GM21786 (cell line): ENCODE measurements at regions not wholly inside any gene's neighbourhood (a gene's known extent, or its start where the extent isn't known, plus 50 kb on each side); places are given as distances from the start of the nearest gene placed in this dataset.
A peak's percentile ranks its signal among the peaks of the same experiment; 100 is the strongest.
"Not testable (repeated sequence)": the region's sequence is repeated elsewhere in the genome, so short reads cannot be mapped to it uniquely, and the experiment has no call there.

Source experiments
- ATAC-seq: cut with Tn5 transposase; IDR thresholded peaks from one replicate; pipeline ENCODE4 v1.9.1; 2021; ENCODE audit not compliant: unreplicated experiment

DNA sequence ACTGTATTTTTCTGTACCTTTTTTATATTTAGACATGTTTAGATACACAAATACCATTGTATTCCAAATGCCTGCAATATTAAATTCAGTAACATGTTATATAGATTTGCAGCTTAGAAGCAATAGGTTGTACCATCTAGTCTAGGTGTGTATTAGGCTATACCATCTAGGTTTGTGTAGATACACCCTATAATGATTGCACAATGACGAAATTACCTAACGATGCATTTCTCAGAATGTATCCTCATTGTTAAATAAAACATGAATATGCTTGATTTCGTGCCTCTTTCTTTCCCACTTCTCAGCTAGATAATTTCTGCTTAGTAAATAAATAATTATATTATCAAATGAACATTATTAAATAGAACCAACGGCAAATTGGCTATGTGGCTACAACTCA, 653.0 kb downstream of the EPM2A start:
- ATAC-seq = no peak

DNA sequence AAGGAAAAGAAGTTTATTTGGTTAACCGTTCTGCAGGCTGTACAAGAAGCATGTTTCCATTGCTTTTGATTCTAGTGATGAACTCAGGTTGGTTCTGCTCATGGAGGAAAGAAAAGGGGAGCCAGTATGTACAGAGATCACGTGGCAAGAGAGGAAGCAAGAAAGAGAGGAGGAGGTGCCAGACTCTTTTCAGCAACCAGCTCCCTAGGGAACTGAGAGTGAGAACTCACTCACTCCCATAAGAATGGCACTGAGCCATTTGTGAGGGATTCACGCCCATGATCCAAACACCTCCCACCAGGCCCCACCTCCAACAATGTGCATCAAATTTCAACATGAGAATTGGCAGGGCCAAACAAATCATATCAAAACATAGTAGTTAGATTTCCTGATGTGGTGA, 649.1 kb downstream of the EPM2A start:
- peak; percentile 60 for ATAC-seq

DNA sequence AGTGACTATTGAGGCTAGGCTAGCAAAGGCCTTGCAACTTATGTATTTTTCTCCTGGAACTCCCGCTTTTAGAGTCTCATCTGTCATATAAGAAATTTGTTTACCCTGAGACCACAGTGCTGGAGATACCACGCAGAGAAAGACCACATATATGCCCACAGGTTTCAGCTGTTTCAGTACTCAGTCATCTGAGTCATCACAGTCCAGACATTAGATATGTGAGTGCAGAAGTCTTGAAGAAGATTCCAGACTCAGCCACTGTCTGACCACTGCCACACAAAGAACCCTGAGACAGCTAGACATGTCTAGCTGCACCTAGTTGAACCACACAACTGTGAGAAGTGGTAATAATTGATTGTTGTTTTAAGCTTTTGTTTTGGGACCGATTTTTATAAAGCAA, 648.3 kb downstream of the EPM2A start:
- no peak for ATAC-seq

DNA sequence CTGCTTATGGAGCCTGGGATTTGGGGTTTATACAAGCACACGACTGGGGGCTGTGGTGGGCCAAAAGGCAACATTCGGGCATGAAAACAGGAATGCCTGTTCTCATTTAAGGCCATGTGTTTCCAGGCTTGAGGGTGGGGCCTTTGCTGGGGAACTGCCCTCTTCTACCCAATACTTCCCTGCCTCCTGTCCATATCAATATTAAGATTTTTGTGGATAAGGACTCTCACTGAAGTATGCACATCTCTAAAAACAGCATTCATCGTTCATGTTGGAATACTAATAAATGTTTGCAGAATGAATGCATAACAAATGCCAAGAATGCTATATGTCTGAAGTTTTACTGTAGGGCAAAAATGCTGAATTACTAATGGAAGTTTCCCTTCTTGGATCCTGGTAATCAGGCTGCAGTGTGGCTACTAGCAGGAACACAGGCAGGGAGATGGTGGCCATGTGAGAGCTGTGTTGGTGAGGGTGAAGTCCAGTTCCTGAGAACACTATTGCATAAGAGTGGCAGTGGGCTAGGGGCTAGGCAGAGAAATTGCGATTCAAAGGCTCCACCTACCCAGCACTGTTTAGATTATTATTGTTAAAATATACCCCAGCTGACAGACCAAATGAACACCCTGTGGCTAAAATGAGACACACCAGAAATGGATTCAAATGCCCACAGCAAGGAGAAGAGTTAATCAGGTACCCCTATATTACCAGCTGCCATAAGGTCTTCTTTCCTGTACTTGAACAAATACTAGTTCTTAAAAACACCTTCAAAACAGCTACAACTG, 644.3 kb downstream of the EPM2A start:
- no peak for ATAC-seq

DNA sequence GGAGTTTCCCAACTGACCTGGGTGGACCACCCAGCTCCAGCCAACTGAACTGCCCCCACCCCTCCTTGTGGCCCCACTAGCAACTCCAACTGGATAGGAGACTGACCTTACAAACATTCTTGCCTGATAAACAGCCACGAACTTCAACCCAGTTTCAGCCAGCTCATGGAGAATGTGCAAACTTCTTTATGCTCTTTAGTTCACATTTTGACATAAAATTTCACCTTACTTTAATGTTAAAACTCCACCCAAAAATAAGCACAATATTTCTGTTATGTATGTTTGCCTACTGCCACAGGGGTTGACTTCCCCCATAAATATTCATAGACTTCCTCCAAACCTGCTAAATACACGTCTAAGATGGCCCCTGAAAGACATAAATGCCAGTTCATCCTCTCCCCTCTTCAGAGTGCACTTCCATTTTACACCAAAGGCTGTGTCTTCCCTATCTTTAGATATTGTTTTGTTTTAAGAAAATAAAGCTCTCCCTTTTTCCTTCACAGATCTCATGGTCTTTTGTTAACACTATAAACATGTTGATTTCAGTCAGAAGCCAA, 643.7 kb downstream of the EPM2A start:
- ATAC-seq = no peak

DNA sequence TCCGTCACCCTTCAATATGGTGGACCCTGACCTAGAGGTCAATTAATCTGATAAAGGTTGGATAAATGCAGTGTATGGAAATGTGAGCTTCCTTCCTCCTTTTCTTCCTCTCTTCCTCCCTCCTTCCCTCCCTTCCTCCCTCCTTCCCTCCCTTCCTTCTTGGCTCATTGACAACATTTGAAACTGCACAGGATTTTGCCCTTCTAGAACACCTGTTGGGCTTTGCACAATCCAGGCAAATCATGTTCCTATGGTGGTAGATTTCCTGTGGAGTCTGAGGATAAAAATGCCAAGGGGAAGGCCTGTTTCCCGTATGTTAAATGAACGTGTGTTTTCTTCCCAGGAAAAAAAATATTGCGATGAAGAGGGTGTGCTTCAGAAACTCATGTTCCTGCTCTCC, 642.8 kb downstream of the EPM2A start:
- ATAC-seq = no peak

DNA sequence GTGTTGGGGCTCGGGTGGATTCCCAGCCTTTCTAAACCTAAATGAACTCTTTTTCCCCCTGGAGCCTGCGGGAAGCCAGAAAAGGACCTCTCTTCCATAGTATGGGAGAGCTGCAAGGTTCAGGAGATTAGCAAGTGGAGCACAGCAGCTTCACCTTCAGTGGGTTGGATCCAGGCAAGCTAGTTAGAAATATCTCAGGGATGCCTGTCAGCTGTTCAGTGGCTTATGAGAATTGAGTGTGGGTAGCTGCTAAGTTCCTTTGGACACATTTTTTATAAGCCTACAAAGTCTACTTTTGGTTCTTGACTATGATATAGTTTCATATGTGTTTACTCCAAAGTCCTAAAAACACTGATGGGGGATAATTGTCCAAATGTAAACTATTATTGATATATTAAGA, 642.1 kb downstream of the EPM2A start:
- no peak for ATAC-seq

DNA sequence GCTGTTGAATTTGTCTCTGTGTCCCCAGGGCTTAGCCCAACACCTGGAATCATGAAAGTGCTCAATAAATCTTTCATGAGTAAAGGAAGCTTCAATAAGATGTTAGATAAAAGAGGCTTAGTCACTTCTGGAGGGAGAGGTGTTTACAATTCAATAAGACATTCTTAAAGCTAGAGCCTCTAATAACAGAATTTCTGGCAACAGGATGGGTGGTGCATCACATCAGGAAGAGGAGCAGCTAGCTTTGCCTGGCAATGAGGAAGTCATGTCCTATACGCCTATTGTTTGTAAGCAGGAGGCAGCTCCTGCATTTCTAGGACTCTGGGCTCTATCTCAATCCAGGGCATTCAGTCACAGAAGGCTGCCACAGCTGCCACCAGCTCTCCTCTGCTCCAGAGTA, 638.5 kb downstream of the EPM2A start:
- ATAC-seq = no peak

DNA sequence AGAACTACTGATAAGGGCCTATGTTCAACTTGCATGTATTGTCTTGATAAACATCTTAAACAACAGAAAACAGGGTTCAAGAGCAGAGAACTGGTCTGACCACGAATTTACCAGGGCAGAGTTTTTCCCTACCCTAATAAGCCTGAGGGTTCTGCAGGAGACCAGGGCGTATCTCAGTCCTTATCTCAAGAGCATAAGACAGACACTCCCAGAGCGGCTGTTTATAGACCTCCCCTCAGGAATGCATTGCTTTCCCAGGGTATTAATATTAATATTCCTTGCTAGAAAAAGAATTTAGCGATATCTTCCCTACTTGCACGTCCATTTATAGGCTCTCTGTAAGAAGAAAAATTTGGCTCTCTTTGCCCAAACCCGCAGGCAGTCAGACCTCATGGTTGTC, 637.2 kb downstream of the EPM2A start:
- not testable (repeated sequence) for ATAC-seq

DNA sequence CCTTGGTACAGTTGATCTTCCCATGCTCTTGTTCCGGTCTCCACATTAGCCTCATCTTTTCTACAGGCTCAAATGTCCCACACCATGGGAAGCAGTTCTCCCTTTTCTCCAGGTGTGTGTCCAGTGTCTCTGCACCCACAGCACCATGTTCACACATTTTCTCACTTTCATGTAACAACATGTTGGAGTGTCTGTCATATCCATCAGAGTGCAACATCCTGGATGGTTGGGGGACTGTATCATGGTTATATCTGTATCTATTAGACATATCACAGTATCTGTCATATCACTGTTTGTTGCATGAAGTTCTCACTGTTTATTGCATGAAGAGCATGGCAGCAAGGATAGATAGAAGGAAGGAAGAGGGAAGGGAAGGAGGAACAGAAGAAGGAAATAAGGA, 635.6 kb downstream of the EPM2A start:
- no peak for ATAC-seq

DNA sequence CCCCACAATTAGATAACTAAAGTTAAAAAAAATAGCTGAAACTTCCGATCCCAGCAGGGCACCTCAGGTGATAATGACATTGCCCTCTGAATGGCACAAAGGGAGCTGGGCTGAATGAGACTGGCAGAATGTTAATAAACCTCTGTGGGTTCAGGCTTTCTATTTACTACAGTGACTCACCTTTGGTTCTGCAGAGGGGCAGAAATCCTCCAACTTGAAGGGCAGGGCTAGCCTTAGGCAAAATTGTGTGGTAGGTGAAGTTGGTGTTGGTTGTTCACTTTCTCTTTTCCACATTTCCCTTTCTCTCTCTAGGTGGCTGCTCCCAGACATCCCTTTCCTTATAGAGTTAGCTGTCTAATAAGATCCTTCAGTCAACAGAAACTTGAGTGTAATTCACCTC, 625.2 kb downstream of the EPM2A start:
- no peak for ATAC-seq

DNA sequence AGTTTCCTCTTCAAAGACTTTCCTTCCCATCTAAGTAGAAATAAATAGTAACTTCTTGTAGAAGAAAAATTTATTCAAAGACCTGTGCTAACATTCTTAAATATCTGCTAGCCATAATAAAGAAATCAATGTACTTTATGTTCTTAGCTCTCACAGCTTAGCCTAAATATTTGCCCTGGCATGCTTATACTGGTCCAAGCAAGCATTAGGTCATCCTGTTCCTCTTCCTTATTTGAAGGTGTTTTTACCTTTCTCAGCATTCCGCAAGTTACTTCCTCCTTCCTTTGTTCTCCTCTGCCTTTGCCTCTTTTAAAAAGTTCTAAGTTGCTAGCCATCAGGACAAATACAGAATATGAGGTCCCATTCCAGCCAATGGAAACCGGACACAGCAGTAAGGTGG, 623.9 kb downstream of the EPM2A start:
- ATAC-seq = not testable (repeated sequence)

DNA sequence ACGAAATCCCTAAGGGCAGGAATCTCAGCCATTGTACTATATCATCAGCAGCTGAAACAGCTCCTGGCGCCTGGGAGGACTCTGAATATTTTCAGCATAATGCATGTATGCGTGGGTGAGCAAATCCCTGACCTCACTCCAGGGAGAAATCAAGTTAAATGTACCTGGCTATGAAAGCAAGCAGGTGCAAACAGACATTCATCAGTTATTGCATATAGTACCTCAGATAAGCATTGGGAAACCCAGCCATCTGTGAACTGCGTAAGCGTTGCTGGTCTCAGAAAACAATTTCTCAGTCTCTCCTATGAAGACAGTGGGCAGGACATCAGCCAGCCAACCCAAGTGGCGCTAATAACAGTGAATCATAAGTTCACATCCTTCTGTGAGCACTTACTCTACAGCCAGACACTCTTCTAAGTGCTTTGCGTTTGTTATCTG, 622.6 kb downstream of the EPM2A start:
- no peak for ATAC-seq

DNA sequence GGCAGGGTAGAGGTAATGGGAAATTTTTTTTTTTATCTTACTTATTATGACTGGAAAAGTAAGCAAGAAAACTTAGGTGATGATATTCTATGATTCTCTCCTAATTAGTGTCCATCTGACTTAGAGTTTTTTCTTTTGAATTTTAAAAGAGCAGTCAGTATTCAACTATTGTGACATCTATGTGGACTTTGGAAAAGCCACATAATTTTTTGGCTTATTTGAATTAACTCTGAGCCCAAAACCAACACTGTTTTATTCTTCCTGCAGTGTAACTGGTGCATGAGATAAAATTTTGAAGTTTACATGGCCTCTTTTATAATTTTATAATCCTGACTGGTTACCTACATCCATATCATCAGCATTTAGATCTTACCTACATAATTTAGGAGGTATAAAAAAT, 619.7 kb downstream of the EPM2A start:
- no peak for ATAC-seq

DNA sequence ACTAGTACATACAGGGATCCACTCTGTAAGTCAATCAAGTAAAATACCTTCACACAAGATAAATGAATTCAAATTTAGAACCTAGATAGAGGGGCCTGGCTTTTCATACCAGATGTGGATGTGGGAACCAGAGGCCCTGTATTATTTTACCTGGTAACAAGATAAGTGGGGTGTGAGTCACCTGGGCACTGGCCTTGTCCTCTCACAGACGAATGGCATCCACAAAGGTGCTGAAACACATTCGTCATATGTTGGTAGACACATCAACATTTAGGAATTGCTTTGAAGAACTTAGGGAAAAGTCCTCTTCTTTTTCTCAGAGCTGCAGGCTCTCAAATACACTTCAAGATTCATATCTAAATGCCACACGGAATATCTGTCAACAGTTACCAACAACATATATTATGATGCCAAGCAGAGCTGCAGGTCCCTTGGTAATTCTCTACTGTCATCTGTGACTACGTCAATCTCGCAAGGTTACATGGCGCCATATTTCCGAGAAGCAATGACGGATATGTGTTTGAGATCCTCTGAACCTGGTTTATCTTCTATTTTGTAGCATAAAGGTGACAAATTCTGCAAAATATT, 618.6 kb downstream of the EPM2A start:
- ATAC-seq = no peak

DNA sequence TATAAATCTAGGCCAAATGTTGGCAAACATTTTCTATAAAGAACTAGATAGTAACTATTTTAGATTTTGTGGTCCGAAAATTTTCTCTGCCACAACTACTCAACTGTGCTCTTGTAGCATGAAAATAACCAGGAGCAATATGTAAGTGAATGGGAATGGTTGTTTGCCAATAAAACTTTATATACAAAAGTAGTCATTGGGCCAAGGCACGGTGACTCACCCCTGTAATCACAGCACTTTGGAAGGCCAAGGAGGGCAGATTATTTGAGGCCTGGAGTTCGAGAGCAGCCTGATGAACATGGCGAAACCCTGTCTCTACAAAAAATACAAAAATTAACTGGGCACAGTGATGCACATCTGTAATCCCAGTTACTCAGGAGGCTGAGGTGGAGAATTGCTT, 617.1 kb downstream of the EPM2A start:
- no peak for ATAC-seq

DNA sequence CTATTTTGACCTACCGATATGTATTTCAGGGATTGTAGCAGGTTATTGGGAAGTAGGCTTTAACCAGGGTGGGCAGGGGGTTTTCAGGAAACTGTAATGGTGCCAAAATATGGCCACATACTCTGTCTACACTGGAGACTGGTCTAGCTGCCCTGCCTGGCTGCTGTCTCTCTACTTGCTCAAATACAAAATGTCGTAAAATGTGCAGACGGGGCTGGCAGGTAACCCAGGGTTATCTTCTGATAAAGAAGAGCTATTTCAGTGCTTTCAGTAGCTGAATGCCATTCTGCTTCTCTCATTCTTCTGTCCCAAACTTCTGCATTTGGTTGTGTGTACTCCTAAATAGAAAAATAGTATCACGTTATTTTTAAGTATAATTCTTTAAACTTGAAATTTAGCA, 616.2 kb downstream of the EPM2A start:
- ATAC-seq = no peak

DNA sequence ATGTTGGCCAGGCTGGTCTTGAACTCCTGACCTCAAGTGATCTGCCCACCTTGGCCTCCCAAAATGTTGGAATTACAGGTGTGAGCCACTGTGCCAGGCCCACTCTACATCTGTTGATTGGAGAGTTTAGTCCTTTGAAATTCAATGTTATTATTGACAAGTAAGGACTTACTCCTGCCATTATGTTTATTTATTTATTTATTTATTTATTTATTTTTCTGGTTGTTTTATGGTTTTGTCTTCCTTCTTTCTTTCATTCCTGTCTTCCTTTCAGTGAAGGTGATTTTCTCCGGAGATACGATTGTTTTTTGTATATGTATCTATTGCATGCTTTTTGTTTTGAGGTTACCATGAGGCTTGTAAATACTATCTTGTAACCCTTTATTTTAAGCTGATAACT, 602.6 kb downstream of the EPM2A start:
- ATAC-seq = no peak

DNA sequence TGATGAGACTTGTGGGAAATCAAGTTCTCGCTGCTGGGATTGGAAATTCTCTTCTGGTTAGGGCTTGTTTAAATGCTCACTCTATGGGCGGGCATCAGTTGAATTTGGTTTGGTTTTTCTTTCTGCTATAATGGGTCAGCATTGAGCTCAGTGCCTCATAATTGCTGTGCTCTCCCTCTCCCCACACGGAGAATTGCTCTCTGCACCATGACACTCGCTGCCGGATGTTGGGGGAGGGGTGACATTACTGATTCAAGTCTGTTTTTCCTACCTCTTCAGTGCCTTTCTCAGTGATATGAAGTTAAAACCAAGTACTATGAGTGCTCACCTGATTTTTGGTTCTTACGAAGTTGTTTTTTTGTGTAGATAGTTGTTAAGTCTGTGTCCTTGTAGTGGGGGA, 599.6 kb downstream of the EPM2A start:
- no peak for ATAC-seq

DNA sequence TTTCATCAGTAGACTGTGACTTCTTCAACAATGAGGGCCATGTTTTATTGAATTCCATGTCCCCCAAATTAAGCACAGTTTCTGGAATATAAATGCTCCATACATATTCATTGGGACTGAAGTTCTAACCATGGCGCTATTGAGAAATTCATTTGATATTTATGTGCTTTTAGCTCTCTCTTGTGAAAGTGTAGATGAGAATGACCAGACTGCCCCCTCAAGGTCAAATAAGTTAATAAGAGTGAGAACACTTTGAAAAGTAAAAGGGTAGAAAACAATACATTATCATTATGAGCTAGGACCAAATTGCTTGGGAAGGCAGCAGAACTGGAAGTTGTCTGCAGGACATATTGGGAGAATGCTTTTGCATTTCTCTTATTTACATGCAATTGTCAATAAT, 597.9 kb downstream of the EPM2A start:
- ATAC-seq = no peak

DNA sequence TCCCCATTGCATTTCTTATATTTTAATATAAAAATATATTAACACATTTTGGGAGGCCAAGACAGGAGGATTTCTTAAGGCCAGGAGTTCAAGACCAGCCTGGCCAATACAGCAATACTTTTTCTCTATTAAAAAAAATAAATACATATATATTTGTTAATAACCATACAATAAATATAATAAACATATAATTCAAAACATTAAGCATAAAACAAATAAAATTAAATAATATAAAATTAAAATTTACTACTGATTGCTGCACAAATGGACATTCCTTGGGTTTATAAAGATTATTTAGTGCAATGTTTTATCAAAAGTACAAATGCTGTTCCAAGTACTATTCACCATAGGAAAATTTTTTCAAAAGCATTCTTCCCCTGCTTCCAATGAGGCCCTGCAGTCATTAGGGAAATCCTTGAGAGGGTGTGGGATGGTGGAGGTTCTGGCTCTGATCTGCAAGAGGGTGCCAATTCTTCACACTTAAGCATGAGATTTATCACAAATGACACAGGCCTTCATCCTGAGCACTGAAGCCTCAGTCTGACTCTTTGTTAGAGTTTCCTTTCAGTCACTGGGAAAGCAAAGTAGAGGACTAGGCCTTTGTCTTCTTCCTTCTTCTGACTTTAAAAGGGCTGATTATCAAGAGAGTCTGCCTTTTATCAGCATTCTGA, 596.7 kb downstream of the EPM2A start:
- no peak for ATAC-seq
